ENCODE measurements at regions not wholly inside any gene's neighbourhood (a gene's known extent, or its start where the extent isn't known, plus 50 kb on each side); places are given as distances from the start of the nearest gene placed in this dataset.
"Not testable (repeated sequence)": the region's sequence is repeated elsewhere in the genome, so short reads cannot be mapped to it uniquely, and the experiment has no call there.

DNA sequence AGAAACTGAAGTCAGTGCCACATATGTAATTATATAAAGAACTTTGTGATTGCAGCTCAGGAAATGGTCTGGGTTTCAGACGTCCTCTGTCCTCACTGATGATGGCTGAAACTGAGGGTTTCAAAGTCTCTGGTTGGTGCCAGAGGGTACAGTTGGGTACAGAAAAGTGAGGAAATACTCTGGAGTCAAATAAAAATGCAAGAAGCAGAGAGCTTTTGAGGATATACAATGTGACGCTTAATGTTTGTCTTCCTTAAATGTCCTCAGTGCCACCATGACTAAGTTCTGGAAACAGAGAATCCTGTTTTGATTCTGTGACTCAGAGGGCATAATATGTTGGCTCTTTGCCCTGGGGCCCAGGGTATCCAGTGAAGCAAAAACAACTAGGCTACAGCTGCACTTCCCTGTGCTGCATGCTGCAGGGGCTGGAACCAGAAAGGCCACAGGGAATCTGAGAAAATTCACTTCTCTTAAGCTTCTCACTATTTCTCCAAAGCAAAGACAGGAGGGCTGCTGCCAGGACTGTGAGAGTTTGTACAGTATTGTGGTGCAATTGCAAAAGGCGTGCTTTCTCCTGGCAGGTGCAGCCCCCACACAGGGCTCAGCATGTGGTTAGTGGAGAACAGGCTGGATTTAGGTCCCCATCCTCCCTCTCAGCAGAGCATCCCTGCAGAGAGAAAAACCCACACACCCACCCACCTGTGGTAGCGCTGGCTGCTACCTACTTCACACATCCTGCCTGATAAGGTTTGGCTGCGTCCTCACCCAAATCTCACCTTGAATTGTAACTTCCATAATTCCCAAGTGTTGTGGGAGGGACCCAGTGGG, 169.5 kb upstream of the SVIL start:
- no peak for DNase-seq (ENCODE audit: low read depth in 4 of 4, low spot score in 2 of 4)

DNA sequence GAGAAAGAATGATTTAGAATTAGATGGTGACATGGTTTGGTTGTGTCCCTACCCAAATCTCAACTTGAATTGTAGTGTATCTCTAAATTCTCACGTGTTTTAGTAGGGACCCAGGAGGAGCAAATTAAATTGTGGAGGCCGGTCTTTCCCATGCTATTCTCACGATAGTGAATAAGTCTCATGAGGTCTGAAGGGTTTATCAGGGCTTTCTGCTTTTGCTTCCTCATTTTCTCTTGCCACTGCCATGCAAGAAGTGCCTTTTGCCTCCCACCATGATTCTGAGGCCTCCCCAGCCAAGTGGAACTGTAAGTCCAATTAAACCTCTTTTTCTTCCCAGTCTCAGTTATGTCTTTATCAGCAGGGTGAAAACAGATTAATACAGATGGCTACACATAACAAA, 167.4 kb upstream of the SVIL start:
- DNase-seq (ENCODE audit: low read depth in 4 of 4, low spot score in 2 of 4), result no peak

DNA sequence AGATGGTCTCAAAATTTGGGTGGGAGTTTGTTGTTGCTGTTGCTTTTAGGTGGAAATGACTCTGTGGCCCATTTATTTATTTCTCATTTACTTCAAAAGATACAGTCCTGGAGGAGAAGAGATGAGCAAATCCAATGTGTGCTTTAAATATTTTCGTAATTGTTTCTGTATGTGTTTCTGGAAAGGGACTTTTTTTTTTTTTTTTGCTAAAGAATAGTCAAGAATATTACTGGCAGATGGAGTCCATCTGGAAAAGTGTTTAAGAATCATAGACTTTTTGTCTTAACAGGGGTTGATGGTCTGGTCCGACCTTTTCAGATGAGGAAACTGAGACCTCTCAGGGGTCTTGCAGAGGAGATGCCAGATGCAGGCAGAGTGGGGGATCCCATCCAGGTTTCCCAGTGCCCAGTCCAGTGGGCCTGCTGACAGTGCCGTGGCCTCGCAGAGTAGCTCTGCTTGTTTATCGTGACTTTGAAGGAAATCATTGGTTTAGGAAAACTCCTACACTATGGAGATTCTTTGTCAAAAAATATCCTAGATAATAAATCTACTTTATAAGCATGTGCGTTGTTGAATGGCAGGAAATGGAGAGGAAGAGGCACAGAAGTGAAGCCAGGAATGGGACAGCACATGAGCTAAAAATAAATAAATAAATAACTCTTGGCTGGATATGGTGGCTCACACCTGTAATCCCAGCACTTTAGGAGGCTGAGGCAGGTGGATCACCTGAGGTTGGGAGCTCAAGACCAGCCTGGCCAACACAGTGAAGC, 164.3 kb upstream of the SVIL start:
- DNase-seq (ENCODE audit: low read depth in 4 of 4, low spot score in 2 of 4), result no peak

DNA sequence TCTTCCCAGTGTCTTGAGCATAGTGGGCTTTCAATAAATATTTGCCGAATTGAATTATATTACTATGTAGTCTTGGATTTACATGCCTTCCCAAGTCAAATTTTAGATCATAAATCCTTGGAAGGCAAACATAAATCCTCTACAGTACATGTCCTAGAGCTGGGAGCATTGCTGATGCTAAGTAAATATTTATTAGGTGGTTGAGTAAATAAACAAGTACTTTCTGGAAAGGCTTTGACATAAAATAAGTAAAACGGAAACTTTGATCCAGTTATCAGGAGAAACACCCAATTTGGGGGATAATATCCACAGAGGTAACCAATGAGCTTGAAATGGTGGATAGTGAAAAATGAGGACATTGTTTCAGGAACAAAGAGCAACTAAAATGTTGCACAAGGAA, 162.8 kb upstream of the SVIL start:
- no peak for DNase-seq (ENCODE audit: low read depth in 4 of 4, low spot score in 2 of 4)

DNA sequence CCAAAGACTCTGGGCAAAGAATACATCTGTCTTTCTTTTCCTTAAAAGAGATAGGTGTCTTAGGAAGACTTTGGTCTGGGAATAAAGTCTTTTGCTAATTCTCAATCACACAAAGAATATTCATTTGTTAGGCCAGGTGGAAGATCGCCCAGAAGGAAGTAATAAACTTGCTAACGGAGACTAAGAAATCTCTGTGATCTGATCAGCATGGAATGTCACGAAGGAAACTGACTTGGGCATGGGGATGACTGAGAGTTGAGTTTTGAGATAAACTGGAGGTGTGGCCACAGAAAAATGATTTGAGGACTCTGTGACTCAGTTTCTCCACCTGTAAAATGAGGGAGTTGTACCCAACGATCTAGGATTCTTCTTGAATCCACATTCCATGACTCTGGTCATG, 161.1 kb upstream of the SVIL start:
- no peak for DNase-seq (ENCODE audit: low read depth in 4 of 4, low spot score in 2 of 4)

DNA sequence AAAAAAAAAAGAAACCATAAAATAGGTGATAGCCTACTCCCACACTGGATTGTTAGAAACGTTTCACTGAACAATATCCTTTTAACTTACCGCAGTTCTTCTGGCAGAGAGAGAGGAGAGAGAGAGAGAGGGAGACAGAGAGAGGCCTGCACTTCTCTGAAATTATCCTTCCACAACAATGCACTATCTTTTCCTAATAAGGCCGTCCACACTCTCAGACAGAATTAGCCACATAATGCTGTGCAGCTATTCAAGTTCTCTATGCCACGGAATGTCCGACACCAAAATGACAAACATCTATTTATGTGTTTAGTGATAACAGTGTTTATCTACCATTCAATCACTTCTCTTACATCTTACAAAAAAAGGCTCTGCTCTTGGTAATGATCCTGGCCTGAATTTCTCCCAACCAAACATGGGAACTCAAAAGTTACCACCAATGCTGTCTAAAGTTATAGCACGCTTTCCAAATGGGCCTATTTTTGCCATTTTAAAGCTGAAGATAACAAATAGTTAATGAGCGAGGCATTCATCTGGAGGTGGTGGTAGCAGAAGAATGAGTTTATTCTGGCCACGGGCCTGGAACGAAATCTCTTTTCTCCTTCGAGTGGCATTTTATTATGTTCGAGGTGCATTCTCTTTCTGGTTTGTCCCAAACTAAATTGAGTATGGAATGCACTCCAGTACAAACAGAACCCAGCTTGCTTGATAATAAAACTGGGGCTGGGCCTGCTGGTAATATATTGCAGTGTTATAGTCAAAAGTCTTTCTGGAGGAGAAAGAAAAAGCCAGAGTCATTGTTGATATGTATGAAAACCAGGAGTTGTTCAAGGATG, 160.2 kb upstream of the SVIL start:
- no peak for DNase-seq (ENCODE audit: low read depth in 4 of 4, low spot score in 2 of 4)

DNA sequence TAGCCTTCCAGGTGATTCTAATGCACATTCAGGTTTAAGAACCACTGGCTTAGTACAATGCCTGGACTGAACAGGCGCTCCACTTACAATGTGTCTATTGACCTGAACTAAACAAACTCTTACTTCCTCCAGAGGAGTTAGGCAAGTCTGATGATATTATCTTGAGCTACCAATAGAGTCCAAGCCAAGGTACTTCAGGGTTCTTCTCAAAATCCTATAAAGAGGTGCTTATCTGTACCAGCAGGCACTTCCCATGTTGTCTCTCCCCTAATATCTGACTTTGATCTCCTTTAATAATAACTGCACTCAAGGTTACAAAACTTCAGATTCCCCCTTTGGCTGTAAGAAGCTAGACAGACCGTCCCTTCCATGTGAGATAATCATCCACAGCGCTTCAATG, 157.0 kb upstream of the SVIL start:
- no peak for DNase-seq (ENCODE audit: low read depth in 4 of 4, low spot score in 2 of 4)

DNA sequence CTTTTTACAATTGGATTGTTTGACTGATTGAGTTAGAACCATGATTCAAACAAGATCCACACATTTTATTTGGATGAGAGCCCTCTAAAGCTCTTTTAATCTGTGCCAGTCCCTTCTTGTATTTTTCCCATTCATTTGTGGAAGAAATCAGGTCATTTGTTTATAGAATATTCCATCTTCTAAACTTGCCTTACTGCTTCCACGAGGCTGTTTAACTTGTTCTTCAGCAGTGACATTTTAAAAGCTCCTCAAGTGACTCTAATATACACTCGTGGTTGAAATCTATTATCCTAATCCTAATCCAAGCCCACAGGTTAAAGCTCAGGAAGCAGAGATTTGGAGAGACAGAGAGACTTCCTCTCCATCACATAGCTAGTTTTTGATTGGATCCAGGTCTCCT, 155.4 kb upstream of the SVIL start:
- no peak for DNase-seq (ENCODE audit: low read depth in 4 of 4, low spot score in 2 of 4)

DNA sequence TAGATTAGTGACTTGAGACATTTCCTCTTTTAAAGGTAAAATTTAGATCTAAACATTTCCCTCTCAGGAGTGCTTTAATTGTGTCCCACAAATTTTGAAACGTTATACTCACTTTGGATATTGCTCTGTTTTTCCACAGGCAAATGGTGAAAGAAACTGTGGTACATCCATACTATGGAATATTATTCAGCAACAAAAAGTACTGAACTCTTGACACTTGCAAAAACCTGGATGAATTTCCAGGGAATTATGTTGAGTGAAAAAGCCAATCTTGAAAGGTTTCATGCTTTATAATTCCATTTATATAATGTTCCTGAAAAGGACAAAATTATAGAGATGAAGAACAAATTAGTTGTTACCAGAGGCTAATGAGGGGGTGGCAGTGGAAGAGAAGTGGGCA, 153.3 kb upstream of the SVIL start:
- no peak for DNase-seq (ENCODE audit: low read depth in 4 of 4, low spot score in 2 of 4)

DNA sequence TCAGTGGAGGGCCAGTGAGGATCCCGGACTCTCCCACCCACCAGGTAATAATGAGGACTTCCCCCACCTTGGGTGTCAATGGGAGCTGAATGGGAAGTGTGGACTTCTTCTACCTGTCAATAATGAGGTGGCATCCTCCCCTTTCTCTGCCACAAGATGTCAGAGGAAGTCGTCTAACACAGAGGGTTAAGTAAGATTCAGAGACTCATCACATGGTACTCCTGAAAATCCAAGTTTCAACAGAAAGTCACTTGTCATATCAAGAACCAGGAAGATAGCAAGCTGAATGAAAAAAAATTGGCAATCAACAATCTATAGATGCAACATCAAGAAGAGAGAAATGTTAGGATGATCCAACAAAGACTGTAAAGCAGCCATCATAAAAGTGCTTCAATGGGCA, 150.9 kb upstream of the SVIL start:
- no peak for DNase-seq (ENCODE audit: low read depth in 4 of 4, low spot score in 2 of 4)

DNA sequence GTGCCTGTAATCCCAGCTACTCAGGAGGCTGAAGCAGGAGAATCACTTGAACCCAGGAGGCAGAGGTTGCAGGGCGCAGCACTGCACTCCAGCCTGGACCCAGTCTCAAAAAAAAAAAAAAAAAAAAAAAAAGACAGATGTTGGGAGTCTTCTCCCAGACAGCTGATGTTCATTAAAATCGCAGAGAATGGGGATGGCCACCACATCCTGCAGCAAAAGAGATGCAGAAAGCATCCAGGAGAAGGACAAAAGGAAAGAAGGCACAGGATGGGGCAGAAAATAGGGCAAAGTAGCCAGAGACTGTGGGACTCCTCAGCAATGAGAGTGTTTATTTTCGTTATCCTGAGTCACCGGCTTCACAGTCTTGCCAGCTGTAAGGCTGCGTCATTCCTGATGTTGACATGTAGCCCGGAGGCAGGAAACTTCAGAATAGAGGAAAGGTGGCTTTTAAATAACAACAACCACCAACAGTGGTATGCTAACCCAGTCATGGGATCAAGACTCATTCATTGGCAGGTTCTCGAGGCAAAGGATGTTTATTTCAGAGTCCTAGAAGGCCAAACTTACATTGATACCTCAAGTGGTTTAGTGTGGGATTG, 149.5 kb upstream of the SVIL start:
- DNase-seq (ENCODE audit: low read depth in 4 of 4, low spot score in 2 of 4), result no peak

DNA sequence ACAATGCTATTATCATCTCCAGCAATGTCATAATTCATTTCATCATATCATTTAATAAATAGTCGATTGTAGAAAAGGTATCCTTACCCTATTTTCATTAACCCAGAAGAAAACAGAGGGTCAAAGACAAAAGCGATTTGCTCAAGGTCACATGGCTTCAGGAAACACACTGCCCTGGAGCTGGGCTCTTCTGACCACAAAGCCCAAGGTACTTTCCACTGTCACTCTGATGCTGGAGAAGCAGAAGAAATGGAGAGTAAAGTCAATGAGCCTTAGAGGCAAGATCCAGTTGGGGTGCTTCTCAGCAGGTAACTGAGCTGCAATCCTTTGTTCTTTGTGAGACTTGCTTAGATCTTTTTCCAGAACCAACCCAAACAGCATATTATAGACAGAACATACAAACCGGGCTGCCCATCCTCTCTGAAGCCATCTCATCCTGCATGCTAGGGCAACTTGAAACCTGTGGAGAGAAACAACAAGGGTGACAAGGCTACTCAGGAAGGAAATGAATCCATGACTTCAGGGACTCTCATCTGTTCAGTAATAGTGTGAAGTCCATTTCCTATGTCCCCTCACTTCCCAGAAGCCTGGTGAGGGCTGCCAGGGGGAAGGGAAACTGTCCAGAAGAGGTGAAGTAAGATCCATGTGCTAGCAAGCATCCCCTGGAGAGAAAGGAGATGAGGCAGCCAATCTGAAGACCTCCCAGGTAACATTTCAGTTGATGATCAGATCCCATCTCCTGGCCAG, 148.6 kb upstream of the SVIL start:
- DNase-seq (ENCODE audit: low read depth in 4 of 4, low spot score in 2 of 4), result no peak

DNA sequence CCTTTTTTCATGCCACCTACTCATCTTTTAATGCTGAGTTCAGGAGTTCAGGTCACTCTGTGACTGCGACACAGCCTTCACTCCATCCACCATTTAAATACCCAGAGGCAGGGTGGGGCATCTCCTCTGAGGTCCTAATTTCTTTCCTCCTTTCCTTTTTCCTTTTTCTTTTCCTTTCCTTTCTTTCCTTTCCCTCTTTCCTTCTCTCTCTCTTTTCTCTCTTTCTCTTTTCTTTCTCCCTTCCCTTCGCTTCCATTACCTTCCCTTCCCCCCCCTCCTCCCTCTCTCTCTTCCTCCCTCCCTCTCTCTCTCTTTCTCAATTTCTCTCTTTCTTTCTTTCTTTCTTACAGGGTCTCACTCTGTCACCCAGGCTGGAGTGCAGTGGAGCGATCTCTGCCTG, 145.9 kb upstream of the SVIL start:
- no peak for DNase-seq (ENCODE audit: low read depth in 4 of 4, low spot score in 2 of 4)

DNA sequence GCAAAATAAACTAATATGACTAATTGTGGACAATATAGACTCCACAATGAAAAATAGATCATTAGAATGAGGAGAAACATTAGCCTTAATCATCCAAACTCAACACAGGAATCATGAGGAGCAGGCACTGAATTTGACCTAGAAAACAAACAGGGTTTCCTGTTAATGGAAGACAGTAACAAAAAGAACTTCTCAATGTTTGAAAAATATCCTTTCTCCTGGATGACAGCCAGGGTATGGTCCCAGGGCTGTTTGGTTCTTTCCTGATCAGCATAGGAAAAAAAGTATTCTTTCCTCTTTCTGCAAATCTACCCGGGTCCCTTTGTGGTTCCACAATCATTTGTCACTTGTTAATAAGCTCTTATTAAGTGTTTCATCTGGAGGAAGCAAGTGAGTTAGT, 145.3 kb upstream of the SVIL start:
- no peak for DNase-seq (ENCODE audit: low read depth in 4 of 4, low spot score in 2 of 4)

DNA sequence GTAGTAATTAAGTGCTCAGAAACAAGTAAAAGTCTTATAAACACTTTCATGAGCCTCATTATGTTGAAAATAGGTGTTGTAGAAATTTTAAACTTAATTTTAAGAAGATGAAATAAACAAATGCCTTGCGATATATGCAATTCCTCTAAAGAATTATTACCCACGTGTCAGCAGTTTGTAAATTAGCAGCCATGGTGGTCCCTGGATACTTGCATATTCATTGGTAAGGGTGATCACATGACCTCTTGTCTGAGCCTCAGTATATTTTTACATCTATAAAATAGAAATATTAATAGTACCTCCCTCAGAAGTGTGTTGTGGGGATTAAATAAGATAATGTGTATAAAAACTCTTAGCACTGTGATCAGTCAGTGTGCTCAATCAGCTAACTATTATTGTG, 141.5 kb upstream of the SVIL start:
- DNase-seq (ENCODE audit: low read depth in 4 of 4, low spot score in 2 of 4), result no peak

DNA sequence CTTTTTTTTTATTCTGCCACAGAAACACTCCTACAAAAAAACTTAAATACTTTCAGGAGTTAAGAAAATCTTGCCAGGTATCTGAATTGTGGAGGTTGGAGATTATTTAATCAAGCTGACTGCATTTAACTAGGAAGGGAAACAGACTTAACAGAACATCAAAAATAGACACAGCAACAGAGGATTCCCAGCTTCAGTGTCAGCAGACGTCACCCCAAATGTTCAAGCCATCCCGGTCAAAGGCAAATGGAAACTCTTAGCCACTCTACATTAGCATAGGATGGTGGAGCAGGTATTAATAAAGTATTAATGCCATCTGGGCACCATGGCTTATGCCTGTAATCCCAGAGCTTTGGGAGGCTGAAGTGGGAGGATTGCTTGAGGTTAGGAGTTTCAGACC, 139.7 kb upstream of the SVIL start:
- DNase-seq (ENCODE audit: low read depth in 4 of 4, low spot score in 2 of 4), result no peak

DNA sequence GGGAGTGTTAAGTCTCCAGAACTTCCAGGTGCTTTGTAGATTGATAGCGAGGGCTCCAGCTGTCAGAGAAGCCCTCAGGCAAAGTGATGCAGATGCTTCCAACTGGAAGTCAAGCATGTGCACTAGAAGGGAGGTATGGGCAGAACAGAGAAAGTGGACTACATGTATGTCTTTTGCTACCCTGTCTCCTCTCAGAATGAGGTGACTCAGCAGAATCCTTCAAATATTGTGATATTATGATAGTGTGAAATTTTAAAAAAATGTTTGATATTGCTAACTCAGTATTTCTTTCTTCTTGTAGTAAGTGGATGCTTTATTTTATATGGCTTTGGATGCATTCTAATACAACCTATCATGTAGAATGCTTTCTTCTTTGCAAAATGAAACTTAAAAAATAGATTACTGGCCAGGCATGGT, 138.9 kb upstream of the SVIL start:
- DNase-seq (ENCODE audit: low read depth in 4 of 4, low spot score in 2 of 4), result no peak

DNA sequence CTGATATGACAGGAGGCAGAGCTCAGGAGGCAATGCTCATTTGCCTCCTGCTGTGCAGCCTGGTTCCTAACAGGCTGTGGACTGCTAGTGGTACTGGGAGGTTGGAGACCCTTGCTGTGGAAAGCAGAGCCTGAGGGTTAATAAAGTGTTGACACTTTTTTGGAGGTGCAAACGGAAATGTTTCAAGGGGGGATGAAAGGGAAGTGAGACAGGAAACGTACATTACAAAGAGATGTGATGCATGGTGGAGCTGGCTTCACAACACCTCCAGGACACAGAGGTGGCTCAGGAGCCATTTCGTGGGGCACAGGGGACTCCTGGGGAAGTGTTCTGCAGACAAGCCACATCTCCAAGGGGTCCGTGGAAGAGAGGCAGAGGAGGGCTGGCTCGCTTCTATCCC, 137.6 kb upstream of the SVIL start:
- DNase-seq (ENCODE audit: low read depth in 4 of 4, low spot score in 2 of 4), result no peak

DNA sequence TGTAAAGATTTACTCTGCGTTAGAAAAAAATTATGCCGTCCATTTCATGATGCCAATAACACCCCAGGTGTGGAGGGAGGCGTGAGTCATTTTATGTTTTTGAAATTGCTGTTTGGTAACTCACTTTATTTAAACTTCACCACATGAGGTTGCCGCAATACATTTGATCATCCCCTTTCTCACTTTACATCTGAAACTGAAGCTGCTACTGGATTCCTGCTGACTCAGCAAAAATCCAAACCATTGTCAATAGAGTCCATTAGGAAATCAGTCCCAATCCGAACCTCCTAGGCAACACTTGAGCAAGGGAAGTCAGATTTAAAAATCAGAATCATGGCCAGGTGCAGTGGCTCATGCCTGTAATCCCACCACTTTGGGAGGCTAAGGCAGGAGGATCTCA, 136.6 kb upstream of the SVIL start:
- DNase-seq (ENCODE audit: low read depth in 4 of 4, low spot score in 2 of 4), result no peak

DNA sequence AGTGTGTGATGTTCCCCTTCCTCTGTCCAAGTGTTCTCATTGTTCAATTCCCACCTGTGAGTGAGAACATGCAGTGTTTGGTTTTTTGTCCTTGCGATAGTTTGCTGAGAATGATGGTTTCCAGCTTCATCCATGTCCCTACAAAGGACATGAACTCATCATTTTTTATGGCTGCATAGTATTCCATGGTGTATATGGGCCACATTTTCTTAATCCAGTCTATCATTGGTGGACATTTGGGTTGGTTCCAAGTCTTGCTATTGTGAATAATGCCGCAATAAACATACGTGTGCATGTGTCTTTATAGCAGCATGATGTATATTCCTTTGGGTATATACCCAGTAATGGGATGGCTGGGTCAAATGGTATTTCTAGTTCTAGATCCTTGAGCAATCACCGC, 134.5 kb upstream of the SVIL start:
- not testable (repeated sequence) for DNase-seq (ENCODE audit: low read depth in 4 of 4, low spot score in 2 of 4)
